ENCODE measurements at regions not wholly inside any gene's neighbourhood (a gene's known extent, or its start where the extent isn't known, plus 50 kb on each side); places are given as distances from the start of the nearest gene placed in this dataset.

GRCh38 chr17:79341222-79341780 is 266.7 kb downstream of the ENGASE start:
- no peak for DNase-seq (ENCODE audit: low spot score)

GRCh38 chr17:79340333-79341221 is 266.0 kb downstream of the ENGASE start:
- DNase-seq (ENCODE audit: low spot score) = no peak

GRCh38 chr17:79339321-79339720 is 264.7 kb downstream of the ENGASE start:
- no peak for DNase-seq (ENCODE audit: low spot score)

GRCh38 chr17:79338604-79339003 is 264.0 kb downstream of the ENGASE start:
- DNase-seq (ENCODE audit: low spot score) = no peak

DNA sequence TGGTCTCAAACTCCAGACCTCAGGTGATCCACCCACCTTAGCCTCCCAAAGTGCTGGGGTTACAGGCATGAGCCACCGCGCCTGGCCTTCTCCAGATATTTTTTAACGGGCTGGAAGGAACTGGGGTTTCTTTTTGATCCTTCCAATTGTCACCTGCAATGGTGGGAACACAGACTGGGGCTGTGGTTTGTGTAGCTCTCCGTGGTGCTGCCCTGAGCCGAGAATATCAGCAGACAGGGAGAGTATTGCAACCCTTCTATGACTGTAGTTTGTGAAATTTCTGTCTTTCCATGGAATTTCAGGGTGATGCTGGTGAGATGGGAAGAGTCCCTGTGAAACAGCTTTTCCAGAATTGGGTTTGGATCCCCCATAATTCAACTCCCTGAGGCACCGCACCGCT is 263.5 kb downstream of the ENGASE start:
- DNase-seq (ENCODE audit: low spot score) = no peak

DNA sequence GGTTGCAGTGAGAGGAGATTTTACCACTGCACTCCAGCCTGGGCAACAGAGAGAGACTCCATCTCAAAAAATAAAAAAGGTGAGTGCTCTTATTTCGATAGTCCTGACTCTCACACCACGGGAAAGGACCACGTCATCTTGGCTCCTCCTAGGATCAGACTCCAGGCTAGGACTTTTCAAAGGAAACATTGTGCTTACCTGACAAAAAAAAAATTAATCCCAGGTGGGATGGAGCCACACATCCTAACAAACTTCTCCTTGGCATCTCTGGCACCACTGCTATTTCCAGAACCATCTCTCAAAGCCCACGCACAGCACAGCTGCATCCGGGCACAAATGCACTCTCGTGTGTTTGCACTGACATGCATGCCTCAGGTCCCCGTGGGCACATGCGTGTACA is 262.4 kb downstream of the ENGASE start:
- no peak for DNase-seq (ENCODE audit: low spot score)

GRCh38 chr17:79335456-79335855 is 260.8 kb downstream of the ENGASE start:
- DNase-seq (ENCODE audit: low spot score) = no peak

GRCh38 chr17:79332011-79332554 is 257.5 kb downstream of the ENGASE start:
- DNase-seq (ENCODE audit: low spot score) = no peak

GRCh38 chr17:79331492-79331891 is 256.9 kb downstream of the ENGASE start:
- DNase-seq (ENCODE audit: low spot score) = no peak

- no peak for DNase-seq (ENCODE audit: low spot score)
Observed at GRCh38 chr17:79330696-79331095, 256.1 kb downstream of the ENGASE start.

GRCh38 chr17:79330229-79330628 is 255.6 kb downstream of the ENGASE start:
- no peak for DNase-seq (ENCODE audit: low spot score)

DNA sequence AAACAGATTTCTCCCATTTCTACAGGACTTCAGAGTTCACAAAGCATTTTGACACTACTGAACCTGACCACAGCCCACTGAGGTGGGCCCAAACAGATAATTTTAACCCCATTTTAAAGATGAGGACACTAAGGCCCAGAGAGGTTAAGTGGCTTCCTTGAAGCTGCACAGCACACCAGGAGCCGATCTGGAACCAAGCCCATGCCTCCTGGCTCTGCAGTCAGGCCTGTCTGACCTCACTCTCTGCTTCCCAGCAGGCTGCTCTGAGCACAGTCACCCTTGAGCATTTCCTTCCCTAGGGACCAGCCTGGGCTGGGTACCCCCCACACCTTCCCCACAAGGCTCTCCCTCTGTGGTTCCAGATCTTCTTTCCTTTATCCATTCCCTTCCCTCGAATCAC is 252.2 kb downstream of the ENGASE start:
- DNase-seq (ENCODE audit: low spot score) = no peak

GRCh38 chr17:79325709-79326430 is 251.2 kb downstream of the ENGASE start:
- DNase-seq (ENCODE audit: low spot score) = no peak

GRCh38 chr17:79324194-79324593 is 249.6 kb downstream of the ENGASE start:
- DNase-seq (ENCODE audit: low spot score) = no peak

DNA sequence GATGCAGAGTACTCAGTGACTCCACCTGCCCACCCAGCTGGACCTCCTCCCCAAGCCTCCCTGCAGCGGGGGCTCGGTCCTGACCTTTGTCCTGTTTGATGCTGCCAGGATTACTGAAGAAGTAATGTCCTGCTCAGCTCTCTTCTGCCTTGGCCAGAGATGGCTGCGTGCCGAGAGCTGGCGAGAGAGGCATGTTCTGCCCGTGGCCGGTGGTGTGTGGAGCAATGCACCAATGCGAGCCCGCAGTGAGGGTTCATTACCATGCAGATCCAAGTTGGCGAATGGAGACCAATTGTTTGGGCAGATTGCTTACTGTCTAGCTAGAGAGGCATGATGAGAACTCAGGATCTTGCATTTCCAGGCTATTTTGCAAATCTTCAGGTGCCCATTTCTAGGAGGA is 248.9 kb downstream of the ENGASE start:
- no peak for DNase-seq (ENCODE audit: low spot score)

DNA sequence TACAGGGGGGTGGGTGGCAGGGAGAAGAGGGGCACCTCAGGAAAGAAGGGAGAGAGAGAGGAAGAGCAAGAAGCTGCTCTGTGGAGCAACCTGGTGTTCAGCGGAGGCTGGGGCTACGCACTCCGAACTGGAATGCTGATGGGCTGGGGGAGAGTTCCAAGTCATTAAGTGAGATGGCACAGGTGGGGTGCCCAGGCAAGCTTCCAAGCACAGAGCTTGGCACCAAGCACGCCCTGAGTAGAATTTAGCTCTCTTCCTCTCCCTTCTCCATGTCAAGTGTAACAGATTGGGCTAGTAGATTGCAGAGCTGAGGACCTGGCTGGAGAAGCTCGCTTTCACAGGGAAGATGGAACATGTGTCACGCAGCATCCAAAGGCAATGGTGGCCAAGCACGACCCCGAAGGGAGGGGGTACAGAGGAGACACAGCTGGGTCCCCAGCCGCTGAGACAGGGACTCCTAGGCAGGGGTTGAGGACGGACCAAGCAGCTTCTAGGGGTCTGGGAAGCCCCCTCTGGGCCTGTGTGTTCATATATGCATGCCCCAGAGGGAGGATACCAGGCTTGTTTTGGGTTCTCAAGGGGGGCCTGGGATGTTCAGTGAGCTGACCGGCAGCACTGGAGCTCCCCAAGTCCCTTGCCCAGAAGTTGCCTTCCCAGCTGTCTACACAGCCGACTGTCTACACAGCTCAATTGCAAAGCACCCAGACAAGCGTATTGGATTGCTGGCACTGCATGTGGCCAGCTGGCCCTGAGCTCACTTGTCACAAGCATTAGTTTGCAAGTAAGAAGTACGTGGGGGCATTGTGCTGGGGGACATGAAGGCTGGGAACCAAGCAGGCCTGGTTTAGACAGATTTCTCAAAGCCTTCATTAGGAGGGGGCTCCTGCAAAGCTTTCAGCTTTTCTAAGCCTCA is 247.8 kb downstream of the ENGASE start:
- DNase-seq (ENCODE audit: low spot score) = no peak

DNA sequence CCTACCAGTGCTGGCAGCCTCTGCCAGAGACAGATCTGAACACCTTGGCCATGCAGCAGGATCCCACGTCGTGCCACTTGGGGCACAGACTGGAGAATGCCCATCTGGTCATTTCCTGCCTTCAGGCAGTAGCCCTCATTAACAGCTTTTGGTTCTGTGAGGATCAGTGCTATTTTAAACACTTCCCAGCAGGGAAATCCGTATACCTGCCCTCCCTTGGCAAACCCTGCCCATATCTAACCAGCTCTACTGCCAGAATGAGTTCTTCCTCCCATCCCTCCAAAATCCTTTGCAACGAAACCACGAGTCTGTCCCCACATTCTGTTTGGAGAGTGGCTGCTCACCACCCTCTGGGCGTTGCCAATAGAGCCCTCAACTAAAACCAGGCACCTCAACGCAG is 245.7 kb downstream of the ENGASE start:
- DNase-seq (ENCODE audit: low spot score) = no peak

GRCh38 chr17:79317916-79318315 is 243.3 kb downstream of the ENGASE start:
- DNase-seq (ENCODE audit: low spot score) = no peak

- DNase-seq (ENCODE audit: low spot score) = no peak
Observed at GRCh38 chr17:79316805-79317204, 242.2 kb downstream of the ENGASE start.

DNA sequence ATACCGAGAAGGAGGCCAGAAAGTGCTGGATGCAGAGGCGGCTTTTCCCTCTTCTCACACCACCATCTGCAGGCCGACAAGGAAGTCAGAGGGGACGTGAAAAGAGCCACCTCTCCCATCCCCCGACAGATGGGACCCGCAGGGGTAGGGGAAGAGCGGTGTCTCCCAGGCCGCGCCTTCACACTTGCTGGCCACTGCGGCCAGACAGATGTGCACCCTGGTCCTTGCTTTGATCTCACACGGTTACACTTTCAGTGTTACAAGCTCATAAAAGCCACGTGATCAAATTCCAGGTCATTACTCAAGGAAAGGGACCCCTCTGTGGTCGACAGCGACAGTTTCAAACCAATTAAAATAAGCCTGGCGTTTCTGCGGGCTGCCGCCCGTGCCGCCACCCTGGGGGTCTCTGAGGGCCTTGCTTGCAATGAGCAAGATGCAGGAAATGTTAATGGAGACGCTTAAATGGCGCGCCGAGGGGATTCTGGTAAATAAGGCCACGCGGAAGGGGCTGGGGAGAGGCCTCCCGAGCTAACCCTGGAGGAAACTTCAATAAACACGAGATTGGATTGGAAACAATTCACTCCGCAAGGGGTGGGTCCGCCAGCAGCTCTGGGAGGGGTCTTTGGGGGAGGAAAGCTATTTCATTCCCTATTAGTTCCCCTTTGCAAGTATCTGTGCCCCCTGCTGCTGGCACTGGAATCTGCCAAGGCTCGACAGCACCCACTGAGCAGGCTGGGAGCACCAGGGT is 240.9 kb downstream of the ENGASE start:
- DNase-seq (ENCODE audit: low spot score) = no peak
